ENCODE measurements at regions not wholly inside any gene's neighbourhood (a gene's known extent, or its start where the extent isn't known, plus 50 kb on each side); places are given as distances from the start of the nearest gene placed in this dataset.
A peak's percentile ranks its signal among the peaks of the same experiment; 100 is the strongest.
"Not testable (repeated sequence)": the region's sequence is repeated elsewhere in the genome, so short reads cannot be mapped to it uniquely, and the experiment has no call there.

GRCh38 chr1:87986130-87986866, 657.6 kb downstream of the LMO4 start:
- intact Hi-C loops (cut with micrococcal nuclease; ENCODE audit: unreplicated experiment) = no loop called here

GRCh38 chr1:87989346-87989745, 660.7 kb downstream of the LMO4 start:
- Histone ChIP-seq H3K9me3 (ENCODE audit: low read length) (no peaks in the 10 kb centered on the region), H3K79me2 (ENCODE audit: insufficient read depth, low read depth, low read length) (no peaks in the 10 kb centered on the region), H4K20me1 (ENCODE audit: insufficient read depth, low read length) (no peaks in the 10 kb centered on the region), H3K4me1 (ENCODE audit: insufficient read depth, low read length, poor library complexity, severe bottlenecking) (no peaks in the 10 kb centered on the region), H3K27ac (ENCODE audit: low read depth, low read length, poor library complexity, severe bottlenecking) (no peak overlapping the region), H3K4me2 (ENCODE audit: low read length) (no peak overlapping the region), H3K36me3 (ENCODE audit: insufficient read depth, low read length) (no peaks in the 10 kb centered on the region), H3K9me2 (ENCODE audit: insufficient read depth, low read length) (no peaks in the 10 kb centered on the region), H2AFZ (ENCODE audit: low read length) (no peak overlapping the region), H3K4me3 (ENCODE audit: low read depth, low read length, poor library complexity, severe bottlenecking) (no peak overlapping the region)
- no peak for TF ChIP-seq CTCF (conservative IDR thresholded peaks at IDR 0.05; ENCODE audit: low read length)
- no peak for TF ChIP-seq EZH2phosphoT487 (IDR thresholded peaks at IDR 0.05; ENCODE audit: borderline replicate concordance, low read depth, low read length)
- DNase-seq (ENCODE audit: low spot score) = no peak
- CTCF ChIA-PET (ENCODE audit: unreplicated experiment) = no interaction called here
- no TSS peak for BruUV-seq (replicated peaks)
- POLR2A ChIA-PET = no interaction called here
- intact Hi-C loops (cut with micrococcal nuclease; ENCODE audit: unreplicated experiment) = no loop called here

More at GRCh38 chr1:87986130-87986866, 657.6 kb downstream of the LMO4 start:
- POLR2A ChIA-PET = interaction anchor here (0.6 to 1.0 kb wide), 2 partner anchors 129 to 319 kb away, joined by 3 read pairs; no protein-coding TSS in a partner anchor
- no TSS peak for BruUV-seq (replicated peaks)
- TF ChIP-seq EZH2phosphoT487 (IDR thresholded peaks at IDR 0.05; ENCODE audit: borderline replicate concordance, low read depth, low read length) (no peak), CTCF (conservative IDR thresholded peaks at IDR 0.05; ENCODE audit: low read length) (0 out of 2 replicates have a peak, but pooled peaks have one; percentile 16)
- H3K36me3 ChIP-seq (ENCODE audit: insufficient read depth, low read length) = no peaks in the 10 kb centered on the region
- no peak for DNase-seq (ENCODE audit: low spot score)
- H3K27ac ChIP-seq (ENCODE audit: low read depth, low read length, poor library complexity, severe bottlenecking) = no peak overlapping the region
- no peaks in the 10 kb centered on the region for H4K20me1 ChIP-seq (ENCODE audit: insufficient read depth, low read length)
- no peaks in the 10 kb centered on the region for H3K4me1 ChIP-seq (ENCODE audit: insufficient read depth, low read length, poor library complexity, severe bottlenecking)
- H3K4me2 ChIP-seq (ENCODE audit: low read length) = no peak overlapping the region
- H3K9me2 ChIP-seq (ENCODE audit: insufficient read depth, low read length) = no peaks in the 10 kb centered on the region
- CTCF ChIA-PET (ENCODE audit: unreplicated experiment) = no interaction called here
- no peak overlapping the region for H2AFZ ChIP-seq (ENCODE audit: low read length)
- no peaks in the 10 kb centered on the region for H3K79me2 ChIP-seq (ENCODE audit: insufficient read depth, low read depth, low read length)
- no peaks in the 10 kb centered on the region for H3K9me3 ChIP-seq (ENCODE audit: low read length)
- no peak overlapping the region for H3K4me3 ChIP-seq (ENCODE audit: low read depth, low read length, poor library complexity, severe bottlenecking)

GRCh38 chr1:87992536-87992935, 663.9 kb downstream of the LMO4 start:
- CTCF ChIA-PET (ENCODE audit: unreplicated experiment); H3K4me3 ChIP-seq (ENCODE audit: low read depth, low read length, poor library complexity, severe bottlenecking); intact Hi-C loops (cut with micrococcal nuclease; ENCODE audit: unreplicated experiment); H3K4me2 ChIP-seq (ENCODE audit: low read length); H3K9me2 ChIP-seq (ENCODE audit: insufficient read depth, low read length); H3K4me1 ChIP-seq (ENCODE audit: insufficient read depth, low read length, poor library complexity, severe bottlenecking); BruUV-seq (replicated peaks); POLR2A ChIA-PET; H3K27ac ChIP-seq (ENCODE audit: low read depth, low read length, poor library complexity, severe bottlenecking); H2AFZ ChIP-seq (ENCODE audit: low read length); H3K79me2 ChIP-seq (ENCODE audit: insufficient read depth, low read depth, low read length); H3K36me3 ChIP-seq (ENCODE audit: insufficient read depth, low read length); H4K20me1 ChIP-seq (ENCODE audit: insufficient read depth, low read length); DNase-seq (ENCODE audit: low spot score); H3K9me3 ChIP-seq (ENCODE audit: low read length): not testable (repeated sequence)

Data from OCI-LY7 (cell line).